ENCODE measurements at regions not wholly inside any gene's neighbourhood (a gene's known extent, or its start where the extent isn't known, plus 50 kb on each side); places are given as distances from the start of the nearest gene placed in this dataset.

- no peak overlapping the region for H2AFZ ChIP-seq (ENCODE audit: low read length)
- H3K9ac ChIP-seq (ENCODE audit: insufficient read depth, low read length) = no peak overlapping the region
- H3K9me3 ChIP-seq (ENCODE audit: control insufficient read depth, insufficient read depth, low read depth, low read length) = no peaks in the 10 kb centered on the region
- H3K27ac ChIP-seq (ENCODE audit: insufficient read depth, low read length) = no peak overlapping the region
- no peaks in the 10 kb centered on the region for H3K27me3 ChIP-seq (ENCODE audit: control insufficient read depth, insufficient read depth, low read length)
- H3K36me3 ChIP-seq (ENCODE audit: control insufficient read depth, insufficient read depth, low read length) = no peaks in the 10 kb centered on the region
- DNase-seq (ENCODE audit: low read depth in 2 of 2) = peak; percentile 1 to 12
- no peak overlapping the region for H3K4me2 ChIP-seq (ENCODE audit: extremely low read depth, insufficient read depth, low read length)
- H3K4me3 ChIP-seq (replicated peaks in 1 of 4; ENCODE audit: control extremely low read depth in 1 of 4, insufficient read depth in 1 of 4, low read depth in 3 of 4, low read length in 4 of 4) = no peak overlapping the region
- H4K20me1 ChIP-seq (ENCODE audit: control insufficient read depth, extremely low read depth, insufficient read depth, low read length) = no peaks in the 10 kb centered on the region
- H3K79me2 ChIP-seq (ENCODE audit: control insufficient read depth, insufficient read depth, low read length) = no peaks in the 10 kb centered on the region
- TF ChIP-seq CTCF (conservative IDR thresholded peaks at IDR 0.05 in 1 of 2, IDR thresholded peaks at IDR 0.05 in 1 of 2; ENCODE audit: low read depth in 1 of 2, low read length in 2 of 2) (no peak), EZH2 (IDR thresholded peaks at IDR 0.05; ENCODE audit: low read length, missing control alignments) (no peak)
- no peaks in the 10 kb centered on the region for H3K4me1 ChIP-seq (ENCODE audit: control insufficient read depth, extremely low read depth, insufficient read depth, low read length)
Observed at GRCh38 chr15:72838311-72838731, 54.8 kb upstream of the ADPGK start.

GRCh38 chr15:72836676-72837330, 53.2 kb upstream of the ADPGK start:
- no peak overlapping the region for H3K9ac ChIP-seq (ENCODE audit: insufficient read depth, low read length)

GRCh38 chr15:72835294-72835890, 51.8 kb upstream of the ADPGK start:
- Histone ChIP-seq H3K27me3 (ENCODE audit: control insufficient read depth, insufficient read depth, low read length) (no peaks in the 10 kb centered on the region), H3K4me2 (ENCODE audit: extremely low read depth, insufficient read depth, low read length) (no peak overlapping the region), H3K9ac (ENCODE audit: insufficient read depth, low read length) (no peak overlapping the region), H3K4me1 (ENCODE audit: control insufficient read depth, extremely low read depth, insufficient read depth, low read length) (no peaks in the 10 kb centered on the region), H3K36me3 (ENCODE audit: control insufficient read depth, insufficient read depth, low read length) (no peaks in the 10 kb centered on the region), H3K4me3 (replicated peaks in 1 of 4; ENCODE audit: control extremely low read depth in 1 of 4, insufficient read depth in 1 of 4, low read depth in 3 of 4, low read length in 4 of 4) (no peak overlapping the region), H3K27ac (ENCODE audit: insufficient read depth, low read length) (no peak overlapping the region), H3K9me3 (ENCODE audit: control insufficient read depth, insufficient read depth, low read depth, low read length) (no peaks in the 10 kb centered on the region), H2AFZ (ENCODE audit: low read length) (no peak overlapping the region), H3K79me2 (ENCODE audit: control insufficient read depth, insufficient read depth, low read length) (no peaks in the 10 kb centered on the region), H4K20me1 (ENCODE audit: control insufficient read depth, extremely low read depth, insufficient read depth, low read length) (no peaks in the 10 kb centered on the region)
- TF ChIP-seq EZH2 (IDR thresholded peaks at IDR 0.05; ENCODE audit: low read length, missing control alignments) (no peak), CTCF (conservative IDR thresholded peaks at IDR 0.05 in 1 of 2, IDR thresholded peaks at IDR 0.05 in 1 of 2; ENCODE audit: low read depth in 1 of 2, low read length in 2 of 2) (peak; percentile 11 to 41)
- DNase-seq (ENCODE audit: low read depth in 2 of 2) = peak in 1 of 2 donors; percentile 11

More at GRCh38 chr15:72836676-72837330, 53.2 kb upstream of the ADPGK start:
- DNase-seq (ENCODE audit: low read depth in 2 of 2) = no peak
- Histone ChIP-seq H4K20me1 (ENCODE audit: control insufficient read depth, extremely low read depth, insufficient read depth, low read length) (no peaks in the 10 kb centered on the region), H3K9me3 (ENCODE audit: control insufficient read depth, insufficient read depth, low read depth, low read length) (no peaks in the 10 kb centered on the region), H3K27ac (ENCODE audit: insufficient read depth, low read length) (no peak overlapping the region), H3K4me3 (replicated peaks in 1 of 4; ENCODE audit: control extremely low read depth in 1 of 4, insufficient read depth in 1 of 4, low read depth in 3 of 4, low read length in 4 of 4) (no peak overlapping the region), H3K36me3 (ENCODE audit: control insufficient read depth, insufficient read depth, low read length) (no peaks in the 10 kb centered on the region), H3K4me1 (ENCODE audit: control insufficient read depth, extremely low read depth, insufficient read depth, low read length) (no peaks in the 10 kb centered on the region), H2AFZ (ENCODE audit: low read length) (no peak overlapping the region), H3K79me2 (ENCODE audit: control insufficient read depth, insufficient read depth, low read length) (no peaks in the 10 kb centered on the region), H3K4me2 (ENCODE audit: extremely low read depth, insufficient read depth, low read length) (no peak overlapping the region), H3K27me3 (ENCODE audit: control insufficient read depth, insufficient read depth, low read length) (no peaks in the 10 kb centered on the region)
- TF ChIP-seq CTCF (conservative IDR thresholded peaks at IDR 0.05 in 1 of 2, IDR thresholded peaks at IDR 0.05 in 1 of 2; ENCODE audit: low read depth in 1 of 2, low read length in 2 of 2) = no peak
- TF ChIP-seq EZH2 (IDR thresholded peaks at IDR 0.05; ENCODE audit: low read length, missing control alignments) = no peak
